MCF 10A (cell line): ENCODE measurements at regions not wholly inside any gene's neighbourhood (a gene's known extent, or its start where the extent isn't known, plus 50 kb on each side); places are given as distances from the start of the nearest gene placed in this dataset.

ENCODE experiments used
- BruUV-seq: library from RNA; stranded (reverse); fragments of 400-500 nt; replicated peaks from 2 replicates; lab custom pipeline; 2021; lab: Mats Ljungman, UMichigan
- CTCF ChIA-PET: fragments of 300-600 bp; sonication (Branson Sonifier 250); formaldehyde crosslinking; extraction: SDS; loops from one replicate; lab custom pipeline; 2021; ENCODE audit warnings: antibody characterized with exemption, inconsistent platforms; lab: Yijun Ruan, JAX
- POLR2A ChIA-PET: fragments of 300-600, 350-650 bp; sonication (Branson Sonifier 250); formaldehyde crosslinking; extraction: SDS; loops from one replicate; lab custom pipeline; 2020; ENCODE audit warnings: antibody characterized with exemption, inconsistent platforms; lab: Yijun Ruan, JAX
- DNase-seq: peaks from one replicate; pipeline ENCODE4 v3.0.0-alpha.2; 2018; ENCODE audit not compliant: unreplicated experiment
- H3K27ac Mint-ChIP-seq: one replicate; pipeline ENCODE4 v1.8.0; 2022; ENCODE audit warnings: mild to moderate bottlenecking, low read depth, mixed read lengths; ENCODE audit not compliant: unreplicated experiment
- H3K27me3 Mint-ChIP-seq: one replicate; pipeline ENCODE4 v1.8.0; 2022; ENCODE audit warnings: mixed read lengths; ENCODE audit not compliant: insufficient read depth, unreplicated experiment
- H3K36me3 Mint-ChIP-seq: one replicate; pipeline ENCODE4 v1.8.0; 2022; ENCODE audit warnings: mild to moderate bottlenecking, moderate library complexity, mixed read lengths; ENCODE audit not compliant: insufficient read depth, unreplicated experiment
- H3K4me1 Mint-ChIP-seq: one replicate; pipeline ENCODE4 v1.8.0; 2022; ENCODE audit warnings: mixed read lengths; ENCODE audit not compliant: insufficient read depth, unreplicated experiment
- H3K4me3 Mint-ChIP-seq: one replicate; pipeline ENCODE4 v1.8.0; 2022; ENCODE audit warnings: mild to moderate bottlenecking, moderate library complexity, mixed read lengths; ENCODE audit not compliant: unreplicated experiment
- H3K9me3 Mint-ChIP-seq: one replicate; pipeline ENCODE4 v1.8.0; 2022; ENCODE audit warnings: mixed read lengths; ENCODE audit not compliant: unreplicated experiment
- CTCF ChIP-seq: fragments of 200-600 bp; IDR thresholded peaks from one replicate; pipeline ENCODE4 v1.8.0; 2022; ENCODE audit warnings: antibody characterized with exemption, mild to moderate bottlenecking; ENCODE audit not compliant: unreplicated experiment
- intact Hi-C: fragments of 100-400 bp; cut with micrococcal nuclease; formaldehyde crosslinking; loops from 2 replicates; pipeline ENCODE4 v1.14.1; 2022

DNA sequence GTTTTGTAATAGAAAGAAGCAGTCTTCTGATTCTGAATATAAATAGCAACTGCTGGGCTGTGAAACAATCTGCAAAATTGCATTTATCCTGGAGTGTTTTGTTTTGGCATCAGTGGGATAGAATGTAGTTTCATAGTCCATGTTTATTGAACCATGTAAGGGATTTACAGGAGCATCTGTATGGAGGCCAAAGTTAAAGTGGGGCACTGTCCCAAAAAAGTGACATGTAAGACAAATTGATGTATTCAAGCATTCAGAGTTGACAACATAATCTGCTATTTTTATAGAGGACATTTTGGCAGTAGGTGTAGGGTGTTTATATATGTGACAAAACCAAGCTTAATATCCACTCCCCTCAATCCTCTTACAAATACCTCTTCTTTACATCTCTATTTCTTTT is 200.5 kb upstream of the ANK2 start:
- no peak for TF ChIP-seq CTCF
- Mint-ChIP-seq H3K9me3 (no peaks in the 10 kb centered on the region), H3K36me3 (no peaks in the 10 kb centered on the region), H3K4me1 (peaks cover 5% of the 10 kb centered on the region), H3K4me3 (no peak overlapping the region), H3K27ac (no peak overlapping the region), H3K27me3 (no peaks in the 10 kb centered on the region)
- no peak for DNase-seq
- POLR2A ChIA-PET = no interaction called here
- BruUV-seq = no TSS peak
- CTCF ChIA-PET = interaction anchor here (0.5 to 3.1 kb wide), 5 partner anchors 61 to 263 kb away, joined by 3 to 34 read pairs (median 7); no protein-coding TSS in a partner anchor
- intact Hi-C loops = no loop called here

GRCh38 chr4:112852601-112853000 is 196.9 kb upstream of the ANK2 start:
- Mint-ChIP-seq H3K27me3 (no peaks in the 10 kb centered on the region), H3K4me3 (no peak overlapping the region), H3K36me3 (no peaks in the 10 kb centered on the region), H3K27ac (no peak overlapping the region), H3K4me1 (peaks cover 12% of the 10 kb centered on the region), H3K9me3 (no peaks in the 10 kb centered on the region)
- CTCF ChIA-PET = interaction anchor here (0.9 to 4.6 kb wide), 10 partner anchors 9 to 96 kb away, joined by 3 to 162 read pairs (median 6); no protein-coding TSS in a partner anchor
- no peak for TF ChIP-seq CTCF
- intact Hi-C loops = loop anchor here (2.0 to 10.0 kb wide), 2 partner anchors 218 to 242 kb away; partner anchors contain the start of genes LARP7 and ZGRF1
- BruUV-seq = no TSS peak
- DNase-seq = no peak
- POLR2A ChIA-PET = no interaction called here

DNA sequence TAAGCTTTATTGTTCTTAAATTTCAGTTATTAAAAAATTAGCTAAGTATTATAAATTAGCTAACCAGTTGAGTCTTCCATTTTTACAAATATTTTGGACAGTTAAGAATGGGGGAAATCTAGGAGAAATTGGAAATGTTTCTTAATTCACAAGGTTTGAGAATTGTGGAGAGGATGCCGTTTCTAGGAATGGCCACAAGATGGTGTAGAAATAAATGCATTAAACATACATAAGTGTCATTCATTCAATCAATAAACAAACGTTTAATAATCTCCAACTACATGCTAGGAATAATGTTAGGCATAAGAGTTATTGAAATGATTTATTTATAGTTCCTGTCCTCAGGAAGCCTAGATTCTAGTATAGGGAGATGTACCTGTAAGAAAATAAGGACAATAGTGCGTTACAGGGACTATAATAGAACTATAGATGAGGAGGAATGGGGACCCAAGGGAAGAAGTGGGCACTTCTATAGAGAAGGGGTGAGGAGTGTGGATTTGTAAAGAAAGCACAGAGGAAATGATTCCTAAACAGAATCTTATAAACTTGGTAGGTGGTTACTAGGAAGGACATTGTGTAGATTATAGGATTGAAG is 195.7 kb upstream of the ANK2 start:
- POLR2A ChIA-PET = interaction anchor here (0.7 to 1.7 kb wide), 4 partner anchors 74 to 86 kb away, joined by 3 to 10 read pairs (median 4); no protein-coding TSS in a partner anchor

More for the DNA sequence above, 195.7 kb upstream of the ANK2 start:
- no peaks in the 10 kb centered on the region for H3K36me3 Mint-ChIP-seq
- no peaks in the 10 kb centered on the region for H3K9me3 Mint-ChIP-seq
- no peaks in the 10 kb centered on the region for H3K27me3 Mint-ChIP-seq
- peak; percentile 52 for TF ChIP-seq CTCF
- peak; percentile 37 for DNase-seq
- CTCF ChIA-PET = interaction anchor here (0.5 to 4.6 kb wide), 34 partner anchors 9 to 526 kb away, joined by 3 to 162 read pairs (median 4); no protein-coding TSS in a partner anchor
- no peak overlapping the region for H3K4me3 Mint-ChIP-seq
- H3K27ac Mint-ChIP-seq = no peak overlapping the region
- no TSS peak for BruUV-seq
- intact Hi-C loops = loop anchor here (1.0 to 10.0 kb wide), 3 partner anchors 85 to 241 kb away; partner anchors contain the start of genes LARP7 and ZGRF1
- H3K4me1 Mint-ChIP-seq = peaks cover 8% of the 10 kb centered on the region
